ENCODE measurements at regions not wholly inside any gene's neighbourhood (a gene's known extent, or its start where the extent isn't known, plus 50 kb on each side); places are given as distances from the start of the nearest gene placed in this dataset.

- Histone ChIP-seq H3K4me3 (ENCODE audit: low read depth, low read length) (no peak overlapping the region), H3K9me3 (no peaks in the 10 kb centered on the region), H3K27me3 (no peaks in the 10 kb centered on the region), H3K36me3 (no peaks in the 10 kb centered on the region), H3K4me1 (peaks cover 3% of the 10 kb centered on the region; the same call in 1 of the 2 replicates)
- no peak for DNase-seq
- TF ChIP-seq CTCF (IDR thresholded peaks at IDR 0.05; ENCODE audit: low read depth, low read length) = no peak
Measured at GRCh38 chr5:99070822-99071221, 142.0 kb upstream of the CHD1 start.

GRCh38 chr5:99070362-99070761 is 141.6 kb upstream of the CHD1 start:
- TF ChIP-seq CTCF (IDR thresholded peaks at IDR 0.05; ENCODE audit: low read depth, low read length) = no peak
- Histone ChIP-seq H3K27me3 (no peaks in the 10 kb centered on the region), H3K4me1 (peaks cover 3% of the 10 kb centered on the region; the same call in 1 of the 2 replicates), H3K4me3 (ENCODE audit: low read depth, low read length) (no peak overlapping the region), H3K36me3 (no peaks in the 10 kb centered on the region), H3K9me3 (no peaks in the 10 kb centered on the region)
- DNase-seq = no peak

GRCh38 chr5:99068944-99069650 is 140.3 kb upstream of the CHD1 start:
- H3K27me3 ChIP-seq = no peaks in the 10 kb centered on the region
- TF ChIP-seq CTCF (IDR thresholded peaks at IDR 0.05; ENCODE audit: low read depth, low read length) = no peak
- H3K36me3 ChIP-seq = no peaks in the 10 kb centered on the region
- no peak for DNase-seq
- H3K9me3 ChIP-seq = no peaks in the 10 kb centered on the region
- peaks cover 3% of the 10 kb centered on the region; the same call in 1 of the 2 replicates for H3K4me1 ChIP-seq
- no peak overlapping the region for H3K4me3 ChIP-seq (ENCODE audit: low read depth, low read length)

GRCh38 chr5:99063737-99064136 is 134.9 kb upstream of the CHD1 start:
- TF ChIP-seq CTCF (IDR thresholded peaks at IDR 0.05; ENCODE audit: low read depth, low read length) = no peak
- Histone ChIP-seq H3K36me3 (no peaks in the 10 kb centered on the region), H3K9me3 (no peaks in the 10 kb centered on the region), H3K4me1 (peaks cover 4% of the 10 kb centered on the region), H3K4me3 (ENCODE audit: low read depth, low read length) (no peak overlapping the region), H3K27me3 (no peaks in the 10 kb centered on the region)
- no peak for DNase-seq

- H3K36me3 ChIP-seq = no peaks in the 10 kb centered on the region
- no peak for TF ChIP-seq CTCF (IDR thresholded peaks at IDR 0.05; ENCODE audit: low read depth, low read length)
- no peak overlapping the region for H3K4me3 ChIP-seq (ENCODE audit: low read depth, low read length)
- no peaks in the 10 kb centered on the region for H3K27me3 ChIP-seq
- H3K4me1 ChIP-seq = peaks cover 4% of the 10 kb centered on the region
- DNase-seq = no peak
- no peaks in the 10 kb centered on the region for H3K9me3 ChIP-seq
Measured at GRCh38 chr5:99061711-99062110, 132.9 kb upstream of the CHD1 start.

GRCh38 chr5:99061299-99061698 is 132.5 kb upstream of the CHD1 start:
- Histone ChIP-seq H3K4me1 (peaks cover 4% of the 10 kb centered on the region), H3K4me3 (ENCODE audit: low read depth, low read length) (no peak overlapping the region), H3K27me3 (no peaks in the 10 kb centered on the region), H3K36me3 (no peaks in the 10 kb centered on the region), H3K9me3 (no peaks in the 10 kb centered on the region)
- DNase-seq = no peak
- no peak for TF ChIP-seq CTCF (IDR thresholded peaks at IDR 0.05; ENCODE audit: low read depth, low read length)
